ENCODE measurements at regions not wholly inside any gene's neighbourhood (a gene's known extent, or its start where the extent isn't known, plus 50 kb on each side); places are given as distances from the start of the nearest gene placed in this dataset.
"Not testable (repeated sequence)": the region's sequence is repeated elsewhere in the genome, so short reads cannot be mapped to it uniquely, and the experiment has no call there.

DNA sequence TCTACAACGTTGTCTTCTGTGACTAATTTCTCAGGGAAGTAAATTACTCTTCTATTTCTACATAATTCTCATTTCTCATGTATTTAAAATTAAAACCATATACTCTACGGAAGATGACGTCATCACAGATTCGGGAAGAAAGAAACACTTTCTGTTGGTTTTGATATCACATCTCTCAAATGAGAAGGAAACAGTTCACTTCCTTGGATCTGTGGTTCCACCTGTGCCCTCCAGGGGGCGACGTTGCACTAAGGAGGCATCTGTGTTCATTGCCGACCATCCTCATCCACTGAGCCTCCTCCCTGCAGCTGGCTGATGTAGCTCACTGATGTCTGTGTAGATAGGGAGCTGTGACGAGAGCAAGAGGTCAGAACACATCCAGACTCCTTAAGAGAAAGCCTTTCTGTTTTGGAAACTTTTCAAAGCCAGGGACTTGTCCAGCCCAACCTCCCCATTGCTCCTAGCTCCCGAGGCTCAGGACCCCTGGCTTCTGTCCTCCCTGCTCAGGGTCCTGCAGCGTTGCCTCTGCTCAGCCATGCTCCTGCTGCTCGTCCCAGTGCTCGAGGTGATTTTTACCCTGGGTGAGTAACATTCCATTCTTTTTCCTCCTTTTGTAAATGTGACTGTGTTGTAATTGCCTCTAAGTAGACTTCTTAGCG is 172.7 kb upstream of the OR4E1 start:
- peak; percentile 55 to 66 for DNase-seq (ENCODE audit: low read depth in 2 of 2)

DNA sequence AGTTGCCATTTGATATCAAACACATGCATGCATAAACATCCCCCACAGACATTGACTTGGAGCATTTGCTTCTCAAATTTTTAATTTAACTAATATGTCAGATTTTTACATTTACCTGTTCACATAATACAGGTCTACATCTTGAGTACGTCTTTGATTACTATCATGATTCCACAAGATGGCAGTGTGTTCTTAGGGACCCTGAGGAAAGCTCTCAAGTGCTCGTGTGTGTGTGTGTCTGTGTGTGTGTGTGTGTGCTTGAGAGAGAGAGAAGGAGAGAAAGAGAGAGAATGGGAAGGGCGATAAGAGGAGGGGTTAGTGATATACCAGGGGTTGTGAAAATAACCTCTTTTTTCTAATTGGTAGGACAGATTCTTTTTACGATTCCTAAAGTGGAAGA is 167.1 kb upstream of the OR4E1 start:
- no peak for DNase-seq (ENCODE audit: low read depth in 2 of 2)

DNA sequence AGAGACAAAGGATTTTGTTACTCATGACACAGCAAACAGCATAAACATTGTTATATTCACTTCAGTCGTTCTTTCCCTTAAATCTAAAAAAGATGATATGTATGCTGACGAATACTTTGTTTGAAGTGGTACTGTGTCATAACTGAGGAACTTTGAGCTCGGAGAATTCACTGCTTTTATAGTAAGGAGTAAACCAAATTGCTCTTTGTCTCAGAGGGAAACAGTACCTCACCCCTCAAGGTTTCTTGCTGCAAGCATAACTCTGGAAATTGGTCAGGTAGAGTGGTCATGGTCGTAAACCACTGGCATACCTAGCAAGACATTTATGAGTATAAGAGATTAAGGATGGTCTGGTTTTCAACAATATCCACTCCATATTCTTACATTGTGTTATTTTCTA is 160.2 kb upstream of the OR4E1 start:
- DNase-seq (ENCODE audit: low read depth in 2 of 2) = no peak

DNA sequence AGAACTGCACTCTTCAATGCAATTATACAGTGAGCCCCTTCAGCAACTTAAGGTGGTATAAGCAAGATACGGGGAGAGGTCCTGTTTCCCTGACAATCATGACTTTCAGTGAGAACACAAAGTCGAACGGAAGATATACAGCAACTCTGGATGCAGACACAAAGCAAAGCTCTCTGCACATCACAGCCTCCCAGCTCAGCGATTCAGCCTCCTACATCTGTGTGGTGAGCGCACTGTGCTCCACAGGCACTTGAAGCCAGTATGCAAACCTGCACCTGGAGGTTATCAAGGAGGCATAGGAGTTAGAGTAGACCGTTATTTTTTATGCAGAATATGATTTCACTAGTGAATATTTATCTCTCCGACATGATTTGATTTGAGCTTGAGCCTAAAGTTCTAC is 152.2 kb upstream of the OR4E1 start:
- no peak for DNase-seq (ENCODE audit: low read depth in 2 of 2)

DNA sequence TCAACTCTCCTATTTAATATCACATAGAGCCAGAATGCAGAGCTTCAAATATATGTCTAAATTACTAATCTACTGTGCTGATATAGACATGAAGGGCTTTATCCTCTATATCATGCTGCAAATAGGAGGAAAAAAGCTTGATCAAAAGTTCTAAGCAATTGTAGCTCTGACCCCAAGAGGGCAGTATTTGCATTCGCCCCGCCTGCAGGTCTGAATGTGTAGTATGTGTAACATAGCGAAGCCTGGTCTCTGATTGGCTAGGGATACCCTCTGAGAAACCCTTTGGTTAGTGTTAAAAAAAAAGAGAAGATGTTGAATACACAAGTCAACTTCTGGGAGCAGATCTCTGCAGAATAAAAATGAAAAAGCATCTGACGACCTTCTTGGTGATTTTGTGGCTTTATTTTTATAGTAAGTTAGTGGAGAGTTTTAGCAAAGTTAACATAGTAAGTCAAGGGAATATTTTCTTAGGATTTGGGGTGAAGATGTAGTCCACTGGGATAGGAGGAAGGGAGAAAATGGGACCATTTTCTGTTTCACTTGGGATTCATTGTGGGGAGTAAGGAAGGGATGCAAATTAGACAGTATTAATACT is 151.6 kb upstream of the OR4E1 start:
- DNase-seq (ENCODE audit: low read depth in 2 of 2) = peak; percentile 11 to 17

DNA sequence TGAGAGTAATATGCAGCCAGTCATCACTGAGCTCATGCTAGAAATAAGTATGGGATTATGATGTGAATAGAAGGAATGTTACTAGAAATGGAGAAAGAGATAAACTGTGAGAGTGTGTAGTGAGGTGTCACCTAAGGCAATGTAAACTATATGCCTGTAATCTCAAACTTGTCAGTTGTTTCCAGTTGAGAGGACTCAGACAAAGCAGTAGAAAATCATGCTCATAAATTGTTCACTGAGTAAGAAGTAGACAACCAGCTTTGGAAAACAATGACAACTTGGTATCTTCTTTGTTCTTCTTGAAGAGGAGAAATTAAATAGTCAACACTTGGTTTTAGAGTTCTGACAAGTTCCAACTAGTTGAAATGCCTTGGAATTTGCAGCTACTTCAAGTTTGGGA is 148.5 kb upstream of the OR4E1 start:
- DNase-seq (ENCODE audit: low read depth in 2 of 2) = no peak

DNA sequence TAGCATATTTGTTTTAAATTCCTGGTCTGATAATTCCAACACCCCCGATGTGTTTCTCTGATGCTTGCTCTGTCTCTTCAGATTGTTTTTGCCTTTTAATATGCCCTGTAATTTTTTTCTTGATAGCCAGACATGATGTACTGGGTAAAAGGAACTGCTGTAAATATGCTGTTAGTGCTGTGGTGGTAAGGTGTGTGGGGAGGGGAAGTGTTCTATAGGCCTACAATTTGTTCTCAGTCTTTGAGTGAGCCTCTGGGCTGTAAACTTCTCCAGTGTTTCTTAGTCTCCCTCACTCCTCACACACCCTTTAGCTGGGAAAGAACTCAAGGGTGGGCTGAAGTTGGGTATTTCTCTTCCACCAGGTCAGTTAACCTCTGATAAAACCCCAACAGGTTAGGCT is 147.0 kb upstream of the OR4E1 start:
- no peak for DNase-seq (ENCODE audit: low read depth in 2 of 2)

DNA sequence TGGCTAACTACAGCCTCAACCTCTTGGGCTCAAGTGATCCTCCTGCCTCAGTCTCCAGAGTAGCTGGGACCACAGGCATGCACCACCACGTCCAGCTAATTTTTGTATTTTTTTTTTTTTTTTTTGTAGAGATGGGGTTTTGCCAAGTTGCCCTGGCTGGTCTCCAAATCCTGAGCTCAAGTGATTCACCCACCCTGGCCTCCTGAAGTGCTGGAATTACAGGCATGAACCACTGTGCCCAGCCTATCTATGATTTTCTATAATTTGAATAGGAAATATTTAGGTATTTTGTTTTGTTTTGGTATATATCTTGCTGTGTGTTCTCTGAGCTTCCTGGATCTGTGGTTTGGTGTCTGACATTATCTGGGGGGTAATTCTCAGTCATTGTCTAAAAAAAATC is 146.3 kb upstream of the OR4E1 start:
- DNase-seq (ENCODE audit: low read depth in 2 of 2) = not testable (repeated sequence)

DNA sequence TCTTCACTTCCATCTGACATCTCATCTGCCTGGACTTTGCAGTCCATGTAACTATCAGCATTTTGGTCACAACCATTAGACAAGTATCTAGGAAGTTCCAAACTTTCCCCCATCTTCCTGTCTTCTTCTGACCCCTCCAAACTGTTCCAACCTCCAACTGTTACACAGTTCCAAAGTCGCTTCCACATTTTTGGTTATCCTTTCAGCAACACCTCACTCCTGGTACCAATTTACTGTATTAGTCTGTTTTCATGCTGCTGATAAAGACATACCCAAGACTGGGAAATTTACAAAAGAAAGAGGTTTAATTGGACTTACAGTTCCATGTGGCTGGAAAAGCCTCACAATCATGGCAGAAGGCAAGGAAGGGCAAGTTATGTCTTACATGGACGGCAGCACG is 143.4 kb upstream of the OR4E1 start:
- DNase-seq (ENCODE audit: low read depth in 2 of 2) = not testable (repeated sequence)

DNA sequence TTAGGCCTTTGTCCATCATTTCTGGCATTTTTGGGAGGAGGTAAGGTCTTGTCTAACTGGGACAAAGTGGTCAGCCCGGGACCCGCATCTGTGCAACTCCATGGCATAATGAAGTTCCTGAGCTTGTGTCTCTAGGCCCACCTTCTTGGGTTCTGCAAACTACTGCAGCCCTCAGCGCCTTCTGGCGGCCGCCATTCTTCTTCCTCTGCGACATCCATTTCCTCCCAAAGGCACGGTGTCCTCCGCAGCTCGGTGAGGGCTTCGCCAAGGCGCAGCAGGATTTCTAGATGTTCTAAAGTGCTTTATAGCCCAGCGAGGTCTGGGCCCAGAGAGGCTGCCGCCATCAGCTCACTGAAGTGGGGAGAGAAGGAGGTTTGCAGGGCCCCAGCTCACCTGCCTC is 134.4 kb upstream of the OR4E1 start:
- DNase-seq (ENCODE audit: low read depth in 2 of 2) = no peak

DNA sequence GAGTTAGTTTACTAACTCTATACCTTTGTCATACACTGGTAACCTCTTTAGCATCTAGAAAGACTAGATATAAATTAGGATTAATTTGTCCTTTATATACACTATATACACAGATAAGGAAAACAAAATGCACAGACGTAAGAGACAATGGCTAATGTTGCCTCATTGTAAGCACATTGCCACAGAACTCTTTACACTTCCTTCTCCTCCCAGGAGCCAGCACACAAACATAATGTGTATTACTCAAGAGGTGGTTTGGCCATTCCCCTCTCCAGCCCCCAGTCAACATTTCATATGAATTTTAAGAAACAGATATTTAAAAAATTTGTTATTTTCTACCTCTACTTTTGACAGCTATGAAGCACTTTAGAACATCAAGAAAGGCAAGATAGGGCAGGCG is 131.4 kb upstream of the OR4E1 start:
- DNase-seq (ENCODE audit: low read depth in 2 of 2) = no peak

DNA sequence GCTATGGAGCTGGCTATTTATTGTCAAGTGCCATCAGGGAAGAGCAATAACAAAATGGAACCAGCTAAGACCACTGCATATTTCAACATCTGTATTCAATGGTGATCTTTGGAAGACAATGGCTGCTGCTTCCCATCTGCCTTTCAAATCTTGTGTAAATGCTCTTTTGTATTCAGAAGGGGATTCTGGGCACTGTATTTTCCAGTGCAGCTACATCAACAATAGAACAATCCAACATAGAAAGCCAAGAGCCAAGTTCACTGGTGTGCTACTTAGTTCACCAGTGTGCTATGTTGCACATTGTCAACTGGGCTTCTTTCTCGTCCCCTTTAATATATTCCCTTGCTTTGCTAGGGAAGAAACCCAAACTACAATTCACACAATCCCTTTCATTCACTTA is 128.8 kb upstream of the OR4E1 start:
- no peak for DNase-seq (ENCODE audit: low read depth in 2 of 2)

DNA sequence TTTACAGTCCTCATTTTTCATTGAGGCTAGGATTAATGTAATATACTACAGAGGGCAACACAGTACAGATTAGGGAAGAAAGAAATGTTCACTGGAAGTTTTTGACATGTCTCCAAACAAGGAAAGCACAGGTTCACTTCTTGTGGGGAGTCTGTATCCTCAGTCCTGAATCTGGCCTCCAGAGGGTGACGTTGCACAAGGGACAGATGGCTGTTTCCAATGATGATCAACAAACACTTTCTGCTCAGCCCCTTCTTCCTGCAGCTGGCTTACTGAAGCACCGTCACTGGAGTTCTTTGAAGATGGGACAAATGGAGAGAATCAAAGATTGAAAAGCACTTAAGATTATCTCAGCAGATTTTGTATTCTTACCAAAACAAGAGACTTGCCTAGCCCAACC is 123.3 kb upstream of the OR4E1 start:
- no peak for DNase-seq (ENCODE audit: low read depth in 2 of 2)

DNA sequence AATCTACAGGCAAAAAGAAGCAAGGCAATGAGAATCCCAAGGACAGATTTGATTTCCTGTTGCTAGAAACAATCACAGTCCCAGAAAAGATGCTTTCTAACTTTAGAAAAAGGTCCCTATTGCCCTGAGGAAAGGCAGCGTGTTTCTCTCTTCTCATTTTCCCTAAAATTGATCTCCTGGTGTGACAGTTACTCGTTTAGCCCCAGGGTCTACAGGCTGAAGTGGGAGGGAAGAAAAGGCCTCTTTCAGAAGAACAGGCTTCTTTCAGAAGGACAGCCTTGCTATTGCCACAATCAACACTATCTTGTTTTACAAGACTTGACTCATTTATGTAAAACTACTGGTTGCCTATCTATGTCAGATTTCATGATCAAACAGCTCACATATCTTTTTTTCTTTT is 121.8 kb upstream of the OR4E1 start:
- no peak for DNase-seq (ENCODE audit: low read depth in 2 of 2)

DNA sequence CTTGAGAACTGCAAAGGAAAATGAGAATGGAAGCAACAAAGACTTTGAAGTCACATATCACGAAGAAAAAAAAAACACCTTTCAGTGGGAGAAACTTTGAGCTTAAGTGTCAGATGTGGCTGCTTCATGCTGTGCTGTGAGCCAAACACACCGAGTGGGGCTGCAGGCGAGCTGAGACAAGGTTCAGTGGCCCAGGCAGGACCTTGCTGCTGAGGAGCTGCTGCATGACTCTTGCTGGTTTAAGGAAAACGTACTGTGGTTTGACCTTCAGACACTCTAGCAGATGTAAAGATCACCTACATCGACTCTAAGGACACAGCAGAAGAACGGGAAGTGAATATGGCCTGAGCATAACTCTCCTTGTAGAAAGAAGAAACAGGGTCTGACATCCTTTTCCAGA is 118.1 kb upstream of the OR4E1 start:
- DNase-seq (ENCODE audit: low read depth in 2 of 2) = no peak

DNA sequence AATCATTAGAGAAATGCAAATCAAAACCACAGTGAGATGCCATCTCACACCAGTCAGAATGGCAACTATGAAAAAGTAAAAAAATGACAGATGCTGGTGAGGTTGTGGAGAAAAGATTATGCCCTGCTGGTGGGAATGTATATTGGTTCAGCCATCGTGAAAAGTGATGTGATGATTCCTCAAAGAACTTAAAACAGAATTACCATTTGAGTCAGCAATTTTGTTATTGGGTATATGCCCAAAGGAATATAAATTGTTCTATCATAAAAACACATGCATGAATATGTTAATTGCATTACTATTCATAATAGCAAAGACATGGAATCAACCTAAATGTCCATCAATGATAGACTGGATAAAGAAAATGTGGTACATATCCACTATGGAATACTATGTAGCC is 115.1 kb upstream of the OR4E1 start:
- DNase-seq (ENCODE audit: low read depth in 2 of 2) = not testable (repeated sequence)

DNA sequence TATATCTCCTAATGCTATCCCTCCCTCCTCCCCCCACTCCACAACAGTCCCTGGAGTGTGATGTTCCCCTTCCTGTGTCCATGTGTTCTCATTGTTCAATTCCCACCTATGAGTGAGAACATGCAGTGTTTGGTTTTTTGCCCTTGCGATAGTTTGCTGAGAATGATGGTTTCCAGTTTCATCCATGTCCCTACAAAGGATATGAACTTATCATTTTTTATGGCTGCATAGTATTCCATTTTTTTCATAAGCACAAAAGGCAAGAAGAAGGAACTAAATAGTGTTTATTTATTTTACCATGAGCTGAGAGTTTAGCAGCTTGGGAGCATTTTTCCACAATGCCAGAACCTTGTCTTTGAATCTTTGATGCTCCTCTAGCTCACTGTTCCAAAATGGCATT is 113.6 kb upstream of the OR4E1 start:
- DNase-seq (ENCODE audit: low read depth in 2 of 2) = not testable (repeated sequence)

DNA sequence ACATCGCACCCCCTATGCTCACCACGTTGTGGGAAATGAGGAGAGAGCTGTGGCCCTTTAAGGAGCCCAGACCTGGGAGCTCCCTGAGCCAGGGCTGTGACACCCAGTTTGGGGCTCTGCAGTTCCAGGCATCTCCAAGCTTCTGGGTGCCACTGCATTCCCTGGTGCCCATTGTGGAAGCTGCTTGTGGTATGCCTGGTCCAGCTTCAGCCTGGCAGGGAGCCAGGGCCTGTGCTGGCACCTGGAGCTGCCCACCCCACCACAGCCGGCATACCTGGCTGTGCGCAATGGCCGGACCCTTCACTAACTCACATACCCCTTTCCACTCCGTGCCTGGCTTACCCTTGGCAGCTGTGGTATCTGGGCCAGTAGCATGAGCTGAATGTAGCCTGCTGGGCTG is 107.9 kb upstream of the OR4E1 start:
- no peak for DNase-seq (ENCODE audit: low read depth in 2 of 2)

DNA sequence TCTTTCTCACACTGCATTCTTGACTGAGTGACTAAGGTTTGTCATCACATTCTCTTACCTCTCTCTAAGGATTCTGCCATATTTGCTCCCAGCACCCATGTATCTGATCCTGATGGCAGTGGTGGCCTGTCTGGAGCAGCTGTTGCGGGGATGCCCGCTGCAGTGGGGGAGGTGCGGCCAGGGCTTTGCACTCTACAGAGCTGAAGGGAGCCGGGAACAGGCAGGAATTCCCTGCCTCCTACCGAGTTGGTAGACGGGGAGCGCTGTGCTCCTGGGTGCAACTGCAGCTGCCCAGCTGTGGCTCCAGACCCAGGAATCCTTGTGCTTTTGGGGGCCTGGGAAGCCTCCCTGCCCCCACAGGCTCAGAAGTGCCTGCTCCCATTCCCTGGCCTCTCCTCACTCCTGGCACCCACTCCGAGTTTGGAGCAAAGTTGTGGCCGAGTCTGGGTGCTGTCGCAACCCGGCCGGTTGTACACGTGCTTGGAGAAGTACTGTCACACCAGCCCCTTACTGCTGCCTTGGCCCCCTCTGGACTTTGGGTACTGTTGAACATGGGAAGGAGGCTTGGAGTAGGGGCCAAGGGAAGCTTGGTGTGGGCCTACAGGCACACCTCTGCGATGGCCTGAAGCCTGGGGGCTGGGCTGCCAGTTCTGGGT is 106.9 kb upstream of the OR4E1 start:
- DNase-seq (ENCODE audit: low read depth in 2 of 2) = no peak

DNA sequence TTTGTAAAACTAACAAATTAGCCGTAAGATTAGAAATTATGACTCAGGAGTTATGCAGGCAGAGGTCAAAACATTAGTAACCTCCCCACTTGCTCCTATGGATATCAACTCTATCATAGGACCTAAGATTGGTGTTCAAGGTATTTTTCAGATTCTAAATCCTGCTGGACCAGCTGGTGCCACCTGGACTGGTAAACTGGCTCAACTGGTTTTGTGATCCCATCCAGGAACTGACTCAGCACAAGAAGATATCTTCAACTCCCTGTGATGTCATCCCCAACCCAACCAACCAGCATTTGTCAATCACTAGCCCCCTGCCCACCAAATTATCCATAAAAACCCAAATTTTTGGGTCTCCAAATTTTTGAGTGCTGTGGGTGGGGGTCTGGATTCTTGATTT is 98.1 kb upstream of the OR4E1 start:
- no peak for DNase-seq (ENCODE audit: low read depth in 2 of 2)

DNA sequence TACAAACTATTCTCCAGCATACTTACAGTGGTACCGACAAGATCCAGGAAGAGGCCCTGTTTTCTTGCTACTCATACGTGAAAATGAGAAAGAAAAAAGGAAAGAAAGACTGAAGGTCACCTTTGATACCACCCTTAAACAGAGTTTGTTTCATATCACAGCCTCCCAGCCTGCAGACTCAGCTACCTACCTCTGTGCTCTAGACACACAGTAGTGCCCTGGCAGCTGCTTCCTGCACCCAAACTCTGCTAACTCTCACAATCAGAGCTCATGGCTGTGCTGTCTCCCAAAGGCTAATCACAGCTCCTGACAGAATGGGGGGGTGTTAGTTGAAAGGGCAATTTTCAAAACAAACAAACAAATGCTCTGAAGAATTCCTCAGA is 95.2 kb upstream of the OR4E1 start:
- DNase-seq (ENCODE audit: low read depth in 2 of 2) = no peak

DNA sequence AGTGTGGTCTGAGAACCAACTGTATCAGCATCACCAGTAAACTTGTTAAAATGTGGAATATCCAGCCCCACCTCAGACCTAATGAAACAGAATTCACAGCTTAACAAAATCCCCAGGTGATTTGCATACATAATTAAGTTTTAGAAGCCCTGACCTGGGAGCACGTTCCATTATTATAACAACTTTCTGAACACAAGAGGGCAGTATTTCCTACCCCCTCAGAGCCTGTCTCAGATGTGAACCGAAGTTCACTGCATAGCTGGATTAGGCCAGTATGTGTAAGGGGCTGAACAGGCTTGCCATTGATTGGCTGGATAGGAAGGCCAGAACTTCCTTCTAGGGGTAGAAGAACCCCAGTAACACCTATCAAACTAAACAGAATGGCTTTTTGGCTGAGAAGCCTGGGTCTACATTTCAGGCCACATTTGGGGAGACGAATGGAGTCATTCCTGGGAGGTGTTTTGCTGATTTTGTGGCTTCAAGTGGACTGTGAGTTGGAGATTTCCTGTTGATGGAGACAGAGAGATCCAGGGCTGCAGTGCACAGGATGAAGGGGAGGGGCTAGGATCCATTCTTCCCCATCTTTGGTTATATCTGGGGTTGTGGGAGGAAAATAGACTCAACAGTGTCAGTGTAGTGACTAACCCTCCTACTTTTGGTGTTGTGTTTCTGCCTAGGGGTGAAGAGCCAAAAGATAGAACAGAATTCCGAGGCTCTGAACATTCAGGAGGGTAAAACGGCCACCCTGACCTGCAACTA is 94.7 kb upstream of the OR4E1 start:
- DNase-seq (ENCODE audit: low read depth in 2 of 2) = peak in 1 of 2 donors; percentile 7

DNA sequence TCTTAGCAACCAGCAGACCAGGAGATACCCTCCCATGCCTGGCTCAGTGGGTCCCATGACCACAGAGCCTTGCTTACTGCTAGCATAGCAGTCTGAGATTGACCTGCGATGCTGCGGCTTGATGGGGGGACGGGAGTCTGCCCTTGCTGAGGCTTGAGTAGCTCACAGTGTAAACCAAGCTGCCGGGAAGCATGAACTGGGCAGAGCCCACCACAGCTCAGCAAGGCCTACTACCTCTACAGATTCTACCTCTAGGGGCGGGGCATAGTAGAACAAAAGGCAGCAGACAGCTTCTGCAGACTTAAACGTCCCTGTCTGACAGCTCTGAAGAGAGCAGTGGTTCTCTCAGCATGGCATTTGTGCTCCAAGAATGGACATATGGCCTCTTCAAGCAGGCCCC is 86.7 kb upstream of the OR4E1 start:
- DNase-seq (ENCODE audit: low read depth in 2 of 2) = not testable (repeated sequence)

Measured in stimulated activated CD4-positive, alpha-beta T cell treated with anti-CD3 and anti-CD28 coated beads, Interleukin-1b, Interleukin-23, amount 100 ng/mL, for 4 hours (primary cell).